ENCODE measurements at regions not wholly inside any gene's neighbourhood (a gene's known extent, or its start where the extent isn't known, plus 50 kb on each side); places are given as distances from the start of the nearest gene placed in this dataset.
A peak's percentile ranks its signal among the peaks of the same experiment; 100 is the strongest.

GRCh38 chr1:106564192-106564591 is 492.3 kb upstream of the PRMT6 start:
- no peak overlapping the region for H3K27ac Mint-ChIP-seq
- H3K36me3 Mint-ChIP-seq (ENCODE audit: low read depth) = no peaks in the 10 kb centered on the region
- TF ChIP-seq CTCF (IDR thresholded peaks at IDR 0.05; ENCODE audit: unreplicated experiment in 3 of 3) = no peak
- no peaks in the 10 kb centered on the region for H3K9me3 Mint-ChIP-seq
- no peak overlapping the region for H3K4me3 Mint-ChIP-seq
- H3K4me1 Mint-ChIP-seq = no peaks in the 10 kb centered on the region
- H3K27me3 Mint-ChIP-seq (ENCODE audit: low read depth) = no peaks in the 10 kb centered on the region

GRCh38 chr1:106568201-106568974 is 488.1 kb upstream of the PRMT6 start:
- Mint-ChIP-seq H3K4me3 (no peak overlapping the region), H3K27me3 (ENCODE audit: low read depth) (no peaks in the 10 kb centered on the region), H3K27ac (peak overlapping the region; percentile 8 to 67 (median 28)), H3K4me1 (peaks cover 6% of the 10 kb centered on the region), H3K36me3 (ENCODE audit: low read depth) (no peaks in the 10 kb centered on the region), H3K9me3 (no peaks in the 10 kb centered on the region)
- no peak for TF ChIP-seq CTCF (IDR thresholded peaks at IDR 0.05; ENCODE audit: unreplicated experiment in 3 of 3)

- no peak overlapping the region for H3K4me3 Mint-ChIP-seq
- H3K9me3 Mint-ChIP-seq = peaks cover 3% of the 10 kb centered on the region
- H3K27ac Mint-ChIP-seq = peak overlapping the region; percentile 38 to 71 (median 59)
- H3K27me3 Mint-ChIP-seq (ENCODE audit: low read depth) = no peaks in the 10 kb centered on the region
- H3K4me1 Mint-ChIP-seq = peaks cover 6% of the 10 kb centered on the region
- no peak for TF ChIP-seq CTCF (IDR thresholded peaks at IDR 0.05; ENCODE audit: unreplicated experiment in 3 of 3)
- no peaks in the 10 kb centered on the region for H3K36me3 Mint-ChIP-seq (ENCODE audit: low read depth)
These were observed 485.4 kb upstream of the PRMT6 start for GRCh38 chr1:106571109-106571508.

GRCh38 chr1:106584107-106584506 is 472.4 kb upstream of the PRMT6 start:
- H3K27ac Mint-ChIP-seq = peak overlapping the region; percentile 27 to 73 (median 58)
- TF ChIP-seq CTCF (IDR thresholded peaks at IDR 0.05; ENCODE audit: unreplicated experiment in 3 of 3) = no peak
- H3K27me3 Mint-ChIP-seq (ENCODE audit: low read depth) = peaks cover 3% of the 10 kb centered on the region
- no peak overlapping the region for H3K4me3 Mint-ChIP-seq
- no peaks in the 10 kb centered on the region for H3K36me3 Mint-ChIP-seq (ENCODE audit: low read depth)
- peaks cover 12% of the 10 kb centered on the region for H3K9me3 Mint-ChIP-seq
- peaks cover 10% of the 10 kb centered on the region for H3K4me1 Mint-ChIP-seq

GRCh38 chr1:106584676-106585075 is 471.8 kb upstream of the PRMT6 start:
- peaks cover 13% of the 10 kb centered on the region for H3K9me3 Mint-ChIP-seq
- H3K4me1 Mint-ChIP-seq = peaks cover 10% of the 10 kb centered on the region
- H3K27me3 Mint-ChIP-seq (ENCODE audit: low read depth) = peaks cover 3% of the 10 kb centered on the region
- H3K27ac Mint-ChIP-seq = peak overlapping the region; percentile 27 to 73 (median 58)
- H3K4me3 Mint-ChIP-seq = peak overlapping the region in 1 of 3 experiments; percentile 2
- H3K36me3 Mint-ChIP-seq (ENCODE audit: low read depth) = no peaks in the 10 kb centered on the region
- TF ChIP-seq CTCF (IDR thresholded peaks at IDR 0.05; ENCODE audit: unreplicated experiment in 3 of 3) = no peak

- Mint-ChIP-seq H3K27me3 (ENCODE audit: low read depth) (no peaks in the 10 kb centered on the region), H3K27ac (no peak overlapping the region), H3K9me3 (no peaks in the 10 kb centered on the region), H3K36me3 (ENCODE audit: low read depth) (no peaks in the 10 kb centered on the region), H3K4me1 (no peaks in the 10 kb centered on the region), H3K4me3 (no peak overlapping the region)
- no peak for TF ChIP-seq CTCF (IDR thresholded peaks at IDR 0.05; ENCODE audit: unreplicated experiment in 3 of 3)
These were observed 455.8 kb upstream of the PRMT6 start for GRCh38 chr1:106600626-106601025.
